NCI-H2107 treated with DMSO at 0.1 percent for 48 hours (cell line): ENCODE measurements at regions not wholly inside any gene's neighbourhood (a gene's known extent, or its start where the extent isn't known, plus 50 kb on each side); places are given as distances from the start of the nearest gene placed in this dataset.

Source experiments
- DNase-seq: peaks from one replicate; lab custom pipeline; 2025; ENCODE audit not compliant: unreplicated experiment; lab: John Stamatoyannopoulos, UW

DNA sequence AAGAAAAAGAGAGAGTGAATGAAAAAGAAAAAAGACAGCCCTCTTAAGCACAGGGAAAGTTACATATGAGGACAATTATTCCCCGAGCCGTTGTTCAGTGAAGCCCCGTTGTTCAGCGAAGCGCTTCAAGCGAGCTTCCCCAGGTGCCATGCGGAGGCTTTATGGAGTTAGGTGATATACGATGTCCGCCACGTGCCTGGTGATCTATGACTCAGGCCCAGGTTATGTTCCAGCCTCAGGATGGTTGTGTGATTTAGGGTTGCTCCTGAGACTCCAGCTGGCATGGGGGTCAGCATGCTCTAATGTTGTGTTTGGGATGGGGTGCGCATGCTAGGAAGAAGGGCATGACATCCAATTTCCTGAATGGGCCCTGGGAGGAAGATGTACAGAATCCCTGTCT lies 365.6 kb downstream of the CDK5RAP2 start:
- DNase-seq = no peak

DNA sequence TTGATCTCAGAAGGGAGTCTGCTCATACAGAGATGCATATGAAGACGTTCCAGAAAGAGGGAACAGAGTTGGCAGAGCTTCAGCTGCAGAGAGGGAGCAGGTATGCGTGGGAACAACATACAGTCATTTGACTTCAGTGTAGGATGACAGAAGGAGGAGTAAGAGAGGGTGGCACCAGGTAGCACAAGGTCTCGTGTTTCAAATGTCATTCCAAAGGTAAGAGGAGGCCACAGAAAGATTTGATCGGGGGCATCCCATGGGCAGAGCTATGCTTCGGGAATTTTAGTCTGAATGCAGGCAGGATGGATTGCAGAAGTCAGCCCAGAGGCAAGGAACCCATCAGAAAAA lies 367.1 kb downstream of the CDK5RAP2 start:
- no peak for DNase-seq

DNA sequence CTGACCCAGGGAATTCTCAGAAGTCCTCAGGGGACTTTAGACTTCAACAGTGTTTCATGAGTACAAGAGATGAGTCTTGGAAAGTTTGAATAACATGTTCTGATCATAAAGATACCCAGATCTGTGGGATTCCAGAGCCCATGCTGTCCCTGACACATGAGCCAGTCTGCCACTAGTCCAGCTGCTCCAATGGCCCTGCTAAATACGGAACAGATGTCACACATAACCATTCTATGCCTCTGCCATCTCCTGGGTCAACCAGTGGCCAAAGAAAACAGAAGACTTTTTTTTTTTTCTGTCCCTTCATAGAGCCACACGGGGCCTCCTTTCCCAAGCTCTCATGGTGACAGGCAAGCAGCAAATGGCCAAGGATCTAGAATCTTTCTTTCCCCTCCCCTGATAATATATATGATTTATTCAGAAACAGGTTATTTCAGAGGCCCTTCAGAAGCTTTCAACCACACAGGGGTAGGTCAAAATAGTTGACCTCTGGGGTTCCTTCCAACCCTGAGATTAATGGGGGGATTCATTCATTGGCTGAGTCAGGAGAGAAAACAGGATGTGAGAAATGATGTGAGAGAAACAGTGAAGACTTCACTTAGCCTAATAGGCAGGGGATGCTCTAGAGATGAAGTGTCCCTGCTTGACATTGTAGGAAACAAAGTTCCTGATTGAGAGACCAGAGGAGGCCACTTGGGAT lies 367.7 kb downstream of the CDK5RAP2 start:
- DNase-seq = no peak

DNA sequence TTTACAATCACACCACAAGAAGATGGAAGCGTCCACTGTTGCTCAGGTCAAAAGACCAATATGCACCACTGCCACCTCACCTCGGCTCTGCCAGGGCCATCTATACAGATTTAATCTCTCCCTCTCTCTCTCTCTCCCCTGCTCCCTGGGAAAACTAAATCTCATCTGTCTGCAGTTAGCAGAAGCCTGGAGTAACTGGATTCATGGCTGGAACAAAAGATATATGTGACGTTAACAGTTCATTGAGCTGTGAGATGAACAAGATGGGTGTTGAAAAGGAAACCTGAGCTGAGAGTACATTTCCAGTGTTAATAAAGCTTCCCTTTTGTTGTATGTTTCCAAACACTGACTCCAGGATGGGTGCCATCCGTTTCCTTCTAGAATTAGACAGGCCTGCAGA lies 369.7 kb downstream of the CDK5RAP2 start:
- DNase-seq = peak; percentile 68

DNA sequence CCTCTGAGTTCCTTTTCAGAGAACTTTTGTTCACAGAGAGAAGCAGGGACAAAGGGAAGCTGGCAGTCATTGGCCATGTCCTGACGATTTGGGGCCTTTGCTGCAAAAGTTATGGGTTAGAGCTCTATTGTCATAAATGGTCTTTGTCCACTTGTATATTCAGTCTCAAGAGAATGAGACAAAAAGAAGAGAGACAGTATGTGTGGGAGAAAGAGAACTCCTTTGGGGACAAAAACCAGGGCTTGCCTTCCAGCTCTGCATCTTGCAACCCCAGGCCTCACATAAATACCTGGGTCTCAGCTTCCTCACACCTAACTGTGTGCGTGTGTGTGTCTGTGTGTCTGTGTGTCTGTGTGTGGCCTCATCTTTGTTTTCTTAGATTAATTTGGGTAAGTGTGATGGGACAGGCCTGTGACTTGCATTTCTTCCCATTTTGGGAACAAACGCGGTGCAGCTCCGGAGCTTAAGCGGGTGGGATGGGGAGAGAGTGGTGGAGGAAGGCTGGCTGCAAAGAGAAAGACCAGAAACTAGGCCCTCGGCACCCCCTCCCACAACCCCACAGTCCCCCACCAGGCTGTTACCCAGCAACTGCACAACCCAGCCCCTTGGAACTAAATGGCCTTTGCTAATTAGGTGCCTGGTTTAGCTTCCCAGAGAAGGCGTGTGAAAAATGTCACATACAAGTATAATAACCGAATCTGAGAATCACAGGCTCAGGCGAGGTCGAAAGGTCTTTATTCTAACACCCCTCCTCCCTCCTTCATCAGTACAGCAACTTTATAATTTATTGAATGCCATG lies 376.9 kb downstream of the CDK5RAP2 start:
- DNase-seq = no peak

DNA sequence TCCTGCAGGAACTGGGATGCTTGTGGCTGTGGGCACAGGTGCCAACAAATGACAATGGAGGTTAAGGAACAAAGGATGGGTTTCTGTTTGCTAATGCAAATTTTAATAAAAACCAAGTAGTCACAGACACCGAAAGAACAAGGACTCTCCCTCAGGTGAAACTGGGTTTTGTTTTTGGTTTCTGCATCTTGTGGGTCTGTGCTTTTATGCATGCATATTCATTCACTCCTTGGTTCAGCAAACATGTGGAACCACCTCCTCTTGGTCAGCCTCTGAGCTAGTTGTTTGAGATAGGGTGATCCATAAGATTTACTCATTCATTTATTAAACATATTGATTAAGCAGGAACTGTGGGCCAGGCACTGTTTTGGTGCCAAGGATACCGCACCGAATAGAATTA lies 381.9 kb downstream of the CDK5RAP2 start:
- DNase-seq = no peak

DNA sequence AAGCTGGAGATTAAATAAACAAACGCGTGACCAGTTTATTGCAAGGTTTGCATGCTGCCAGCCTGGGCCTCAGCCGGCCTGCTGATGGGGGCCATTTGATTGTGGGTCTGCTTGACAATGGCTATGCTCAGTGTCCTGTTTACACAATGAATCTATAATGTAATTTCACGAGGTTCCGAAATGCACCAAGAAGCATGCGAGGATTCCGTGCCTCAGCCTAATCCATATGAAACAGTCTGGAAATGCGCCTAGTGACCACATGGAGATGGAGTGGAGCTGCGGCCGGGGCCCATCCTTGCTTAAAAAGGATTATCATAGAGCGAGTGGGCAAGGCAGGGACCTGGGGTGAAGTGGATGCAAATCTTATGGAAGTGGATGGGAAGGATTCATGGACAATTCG lies 382.4 kb downstream of the CDK5RAP2 start:
- DNase-seq = no peak

DNA sequence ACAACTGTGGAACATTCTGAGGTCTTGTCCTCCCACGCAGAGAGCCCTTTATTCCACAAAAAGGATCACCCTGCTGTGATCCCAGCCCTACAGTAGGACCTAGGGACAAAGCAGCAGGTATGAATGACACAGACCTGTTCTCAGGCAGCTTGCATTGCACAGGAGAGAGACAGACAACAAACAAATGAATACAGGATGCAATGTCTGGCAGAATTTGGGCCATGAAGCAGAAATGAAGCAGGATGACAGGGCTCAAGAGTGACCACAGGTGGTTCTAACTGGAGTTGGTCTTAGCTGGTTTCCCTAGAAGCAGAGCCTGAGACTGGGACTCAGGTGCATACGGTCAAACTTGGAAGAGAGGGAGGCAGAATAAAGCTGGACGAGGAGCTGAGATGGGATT lies 388.8 kb downstream of the CDK5RAP2 start:
- DNase-seq = no peak

DNA sequence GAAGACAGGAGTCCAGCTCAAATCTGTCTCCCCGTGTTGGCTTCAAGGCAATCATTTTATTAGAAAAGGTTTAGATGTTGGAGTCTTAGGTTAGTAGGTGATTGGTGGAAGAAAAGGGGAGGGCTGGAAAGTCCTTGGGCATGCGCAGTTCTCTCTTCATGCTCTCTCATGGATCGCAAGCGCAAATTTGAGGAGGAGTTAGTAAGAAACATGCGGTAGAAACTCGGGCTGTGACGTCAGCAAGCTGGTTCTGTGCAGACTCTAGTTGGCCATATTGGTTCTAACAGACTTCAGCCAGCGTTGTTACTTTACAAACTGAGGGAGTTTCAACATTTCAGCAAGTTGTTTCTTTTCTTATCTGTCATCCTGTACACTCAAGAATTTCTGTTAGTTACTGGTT lies 392.2 kb downstream of the CDK5RAP2 start:
- no peak for DNase-seq

DNA sequence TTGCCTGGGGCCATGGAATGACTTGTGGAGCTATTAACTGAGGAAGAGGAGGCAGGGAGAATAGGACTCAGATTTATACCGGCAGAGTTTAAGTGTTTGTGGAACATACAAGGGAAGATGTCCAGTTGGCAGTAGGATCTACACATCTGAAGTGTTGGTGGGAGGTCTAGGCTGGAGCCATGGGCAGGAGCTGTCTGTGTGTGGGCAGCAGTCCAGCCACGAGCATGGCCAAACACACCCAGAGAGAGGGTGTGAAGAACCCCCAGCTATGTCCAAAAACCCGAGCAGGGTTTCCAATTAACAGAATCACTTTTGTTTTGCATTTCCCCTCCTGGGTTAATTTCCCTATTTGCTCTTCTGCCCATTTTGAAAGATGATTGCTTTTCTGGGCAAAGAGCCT lies 393.7 kb downstream of the CDK5RAP2 start:
- no peak for DNase-seq

DNA sequence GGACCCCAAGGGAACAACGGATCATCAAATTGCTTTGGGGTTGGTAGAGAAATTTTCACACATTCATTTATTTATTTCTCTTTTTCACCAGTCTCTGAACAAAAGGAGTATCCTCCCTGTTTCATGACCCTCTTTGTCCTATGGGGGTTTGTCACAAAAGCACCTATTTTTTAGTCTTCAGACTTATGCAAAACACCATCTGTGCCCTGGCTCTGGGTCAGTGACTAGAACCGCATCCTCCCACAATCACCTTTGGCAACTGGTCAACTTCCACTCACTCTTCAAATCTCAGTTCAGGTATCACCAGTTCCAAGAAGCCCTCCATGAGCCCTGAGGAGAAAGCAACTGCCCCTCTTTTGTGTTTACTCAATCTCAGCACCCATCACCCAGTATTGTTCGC lies 395.7 kb downstream of the CDK5RAP2 start:
- DNase-seq = no peak

DNA sequence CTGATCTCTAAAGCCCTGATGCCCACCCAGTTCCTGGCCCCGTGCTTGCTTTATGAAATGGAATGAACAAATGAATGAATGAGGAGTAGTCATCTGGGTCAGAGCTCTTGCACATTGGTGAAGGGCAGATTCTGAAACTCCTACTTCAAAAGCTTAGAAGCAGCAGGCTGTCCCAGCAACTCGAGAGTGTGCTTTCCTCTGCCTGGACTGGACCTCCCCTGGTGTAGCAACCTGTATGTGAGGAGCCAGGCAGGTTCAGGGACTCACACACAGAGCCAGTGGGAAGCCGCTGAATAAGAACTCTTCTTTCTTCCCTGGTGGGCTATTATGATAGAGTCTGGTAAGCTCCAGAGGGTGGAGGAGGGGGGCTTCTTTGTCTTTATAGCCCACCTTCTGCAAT lies 396.4 kb downstream of the CDK5RAP2 start:
- no peak for DNase-seq

DNA sequence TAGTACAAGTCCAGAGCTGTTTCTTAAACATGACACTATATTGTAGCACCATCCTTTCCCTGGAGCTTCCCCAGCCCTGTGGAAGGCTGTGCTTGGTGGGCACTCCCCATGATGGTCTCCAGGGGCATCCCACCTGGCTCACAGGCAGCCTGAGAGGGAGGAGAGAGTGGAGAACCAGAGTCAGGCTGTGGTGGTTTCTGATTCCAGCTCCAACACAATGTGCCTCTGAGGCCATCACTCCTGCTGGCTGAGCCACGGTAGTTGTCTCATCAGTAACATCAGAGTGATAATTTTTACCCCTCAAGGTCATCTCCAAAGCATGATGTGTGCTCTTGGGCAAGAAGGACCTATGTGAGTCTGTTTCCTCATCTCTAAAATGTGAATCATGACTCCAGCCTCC lies 398.0 kb downstream of the CDK5RAP2 start:
- DNase-seq = no peak

DNA sequence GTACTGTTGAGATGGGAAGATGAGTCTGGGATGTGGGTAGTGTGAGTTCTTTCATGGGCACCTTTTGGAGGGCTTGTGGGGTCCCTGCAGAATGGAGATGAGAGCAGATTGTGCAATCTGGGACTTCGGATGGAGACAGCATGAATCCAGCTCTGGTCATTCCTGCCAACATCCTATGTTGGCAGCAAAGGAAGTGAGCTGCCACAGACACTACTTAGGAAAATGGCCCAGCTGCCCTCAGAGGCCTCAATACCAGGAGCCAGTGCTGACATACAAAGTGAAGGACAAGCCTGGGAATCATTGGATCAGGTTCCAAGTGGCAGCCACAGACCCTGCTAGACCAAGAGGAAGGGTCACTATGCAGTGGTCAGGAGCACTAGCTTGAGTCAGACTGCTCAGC lies 402.8 kb downstream of the CDK5RAP2 start:
- no peak for DNase-seq

DNA sequence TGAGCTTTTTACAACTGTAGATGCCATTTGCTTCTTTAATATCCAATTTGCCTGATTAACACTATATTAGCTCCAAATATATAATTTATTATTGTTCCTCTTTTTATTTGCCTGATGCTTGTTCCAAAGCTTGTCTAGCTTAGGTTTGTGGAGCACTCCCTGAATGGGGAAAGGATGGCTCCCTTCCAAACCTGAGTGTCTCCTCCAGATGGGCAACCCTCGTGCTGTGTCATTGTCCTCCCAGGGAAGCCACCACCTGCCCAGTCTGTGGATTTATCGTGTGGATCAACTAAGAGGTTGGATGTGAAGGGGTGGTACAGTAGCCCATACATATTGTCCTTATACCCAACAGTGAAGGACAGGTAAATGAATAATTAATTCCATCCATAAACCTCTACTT lies 404.9 kb downstream of the CDK5RAP2 start:
- DNase-seq = no peak

DNA sequence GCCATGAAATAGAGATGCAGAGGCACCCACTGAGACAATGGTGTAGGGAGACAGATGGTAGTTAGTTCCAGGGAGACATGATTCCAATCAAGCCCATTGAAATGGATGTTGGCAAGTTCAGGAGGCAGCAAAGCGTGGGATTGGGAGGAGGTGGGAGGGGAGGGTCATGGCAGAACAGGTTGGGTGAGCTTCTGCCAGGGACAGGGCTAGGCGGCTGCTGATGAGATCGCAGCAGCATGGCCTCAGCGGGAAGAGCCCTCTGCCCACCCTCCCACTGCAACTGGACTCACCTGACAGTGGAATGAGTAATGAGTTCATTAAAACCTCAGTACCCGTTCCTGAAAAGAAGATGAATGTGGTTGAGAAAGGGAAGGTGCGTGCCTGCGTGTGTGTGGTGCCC lies 418.2 kb downstream of the CDK5RAP2 start:
- no peak for DNase-seq

DNA sequence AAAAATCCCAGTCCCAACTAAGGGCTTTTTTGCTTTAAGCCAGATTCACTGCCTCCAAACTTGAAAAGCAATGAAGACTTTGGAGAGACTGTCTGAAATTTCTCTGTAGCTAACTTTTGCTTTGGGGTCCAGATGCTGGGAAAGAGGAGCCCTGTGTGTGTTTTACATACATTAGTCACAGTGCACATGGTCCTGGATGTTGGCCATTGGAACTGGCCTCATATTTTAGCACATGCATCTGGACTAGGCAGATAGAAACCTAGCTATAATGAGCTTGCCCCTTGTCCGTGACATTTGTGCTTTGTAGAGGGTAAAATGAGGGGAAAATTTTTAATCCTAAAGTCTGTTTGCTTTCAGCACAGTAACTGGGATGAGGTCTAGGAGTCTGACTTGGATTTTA lies 421.7 kb downstream of the CDK5RAP2 start:
- no peak for DNase-seq

DNA sequence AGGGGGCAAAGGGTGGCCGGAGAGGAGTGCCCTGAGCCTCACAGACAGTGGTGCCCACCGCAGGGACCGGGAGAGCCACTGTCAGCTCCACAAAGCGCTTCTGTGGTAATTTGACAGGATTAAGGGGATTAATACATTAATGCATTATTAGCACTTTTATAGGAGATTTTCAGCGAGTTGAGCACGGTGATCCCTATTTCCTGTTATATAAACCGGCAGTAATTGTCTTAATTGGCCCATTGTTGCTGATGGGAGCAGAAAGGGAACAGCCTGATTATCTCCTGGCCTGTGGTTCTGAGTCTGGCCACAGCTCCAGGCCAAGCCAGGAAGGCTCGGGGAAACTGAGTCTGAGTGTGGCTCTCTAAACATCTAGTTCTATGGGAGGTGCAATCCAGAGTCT lies 423.6 kb downstream of the CDK5RAP2 start:
- no peak for DNase-seq

DNA sequence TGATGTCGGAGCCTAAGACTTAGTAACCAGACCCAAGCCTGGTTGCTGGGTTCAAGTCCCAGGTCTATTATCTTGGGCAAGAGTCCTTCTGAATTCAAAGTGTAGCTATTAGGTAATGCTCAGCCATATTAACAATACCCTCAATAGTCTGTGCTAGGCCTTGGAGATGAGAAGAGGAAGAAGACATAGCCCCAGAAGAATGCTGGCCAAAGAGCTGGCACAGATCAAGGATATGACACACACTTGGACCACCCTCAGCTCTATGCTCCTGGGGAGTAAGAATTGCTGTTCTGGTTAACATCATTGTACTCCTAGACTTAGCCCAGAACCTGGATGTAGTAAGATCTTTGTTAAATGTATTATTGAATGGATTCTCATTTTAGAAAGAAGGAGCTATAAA lies 426.7 kb downstream of the CDK5RAP2 start:
- no peak for DNase-seq

DNA sequence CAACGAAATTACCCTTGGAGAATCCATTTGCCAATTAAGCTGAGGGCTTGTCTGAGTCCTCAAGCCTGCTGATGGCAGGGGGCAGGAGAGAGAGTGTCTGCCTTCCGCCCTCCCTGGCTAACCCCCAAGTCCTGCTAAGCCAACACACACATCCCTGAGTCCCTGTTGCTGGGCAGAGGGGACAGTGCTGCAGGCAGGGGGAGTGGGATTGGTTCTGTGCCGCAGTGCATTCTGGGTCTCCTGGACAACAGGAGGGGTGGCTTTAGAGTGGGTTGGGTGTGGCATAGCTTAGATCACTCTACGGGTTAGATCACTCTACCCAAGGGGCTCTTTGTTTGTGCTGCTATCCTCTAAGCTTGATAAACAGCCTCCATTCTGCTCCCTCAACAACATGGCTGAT lies 427.7 kb downstream of the CDK5RAP2 start:
- no peak for DNase-seq

DNA sequence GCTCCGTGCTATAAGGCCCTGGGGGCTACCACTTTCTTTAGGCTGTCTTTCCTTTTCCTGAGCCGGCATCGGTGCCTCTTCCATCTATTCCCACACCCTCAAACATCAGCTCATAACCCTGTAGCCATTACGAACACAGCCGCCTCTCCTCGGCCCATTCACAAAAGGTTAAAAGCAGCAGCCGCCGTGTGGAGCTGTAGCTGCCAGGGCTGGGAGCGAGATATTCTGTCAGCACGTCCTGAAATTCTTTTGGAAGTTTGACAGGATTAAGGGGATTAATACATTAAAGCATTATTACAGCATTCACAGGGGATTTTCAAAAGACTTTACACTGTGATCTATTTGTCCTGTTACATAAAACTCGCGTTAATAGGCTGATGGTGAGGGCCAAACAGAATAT lies 428.2 kb downstream of the CDK5RAP2 start:
- no peak for DNase-seq

DNA sequence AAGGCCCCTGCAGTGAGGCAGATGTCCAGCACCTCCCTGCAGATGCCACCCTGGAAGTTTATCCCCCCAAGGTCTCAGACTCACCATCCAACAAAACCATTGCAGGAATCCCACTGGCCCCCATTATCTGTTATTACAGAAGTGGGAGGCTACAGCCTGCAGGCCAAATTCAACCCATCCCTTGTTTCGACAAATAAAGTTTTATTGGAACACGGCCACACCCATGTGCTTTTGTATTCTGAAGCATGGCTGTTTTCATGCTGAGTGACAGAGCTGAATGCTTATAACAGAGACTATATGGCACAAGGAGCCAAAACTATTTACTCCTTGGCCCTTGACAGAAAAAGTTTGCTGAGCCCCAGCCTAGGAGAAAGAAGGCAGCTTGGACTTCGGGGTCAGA lies 428.8 kb downstream of the CDK5RAP2 start:
- DNase-seq = no peak

DNA sequence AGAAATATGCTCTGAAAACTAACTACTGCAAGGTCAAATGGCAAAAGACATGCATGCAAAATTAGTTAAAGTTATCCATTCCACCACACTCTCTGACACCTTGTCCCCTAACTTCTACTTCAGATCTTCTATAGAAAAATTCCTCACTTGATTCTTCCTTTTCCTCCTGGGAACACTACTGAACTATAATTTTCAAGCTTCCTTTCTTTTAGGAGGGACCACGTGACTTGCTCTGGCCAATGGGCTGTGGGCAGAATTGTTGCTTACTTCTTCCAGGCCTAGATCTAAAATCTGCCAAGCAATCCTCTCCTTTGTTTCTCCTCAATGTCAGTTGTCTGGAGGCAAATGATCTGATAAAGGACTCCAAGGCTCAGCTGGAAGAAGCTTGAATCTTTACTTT lies 441.0 kb downstream of the CDK5RAP2 start:
- DNase-seq = no peak
